HG03097 (cell line): ENCODE measurements at regions not wholly inside any gene's neighbourhood (a gene's known extent, or its start where the extent isn't known, plus 50 kb on each side); places are given as distances from the start of the nearest gene placed in this dataset.
A peak's percentile ranks its signal among the peaks of the same experiment; 100 is the strongest.
"Not testable (repeated sequence)": the region's sequence is repeated elsewhere in the genome, so short reads cannot be mapped to it uniquely, and the experiment has no call there.

Experiments
- ATAC-seq: cut with Tn5 transposase; IDR thresholded peaks from one replicate; pipeline ENCODE4 v1.9.1; 2021; ENCODE audit not compliant: unreplicated experiment, low FRiP score

DNA sequence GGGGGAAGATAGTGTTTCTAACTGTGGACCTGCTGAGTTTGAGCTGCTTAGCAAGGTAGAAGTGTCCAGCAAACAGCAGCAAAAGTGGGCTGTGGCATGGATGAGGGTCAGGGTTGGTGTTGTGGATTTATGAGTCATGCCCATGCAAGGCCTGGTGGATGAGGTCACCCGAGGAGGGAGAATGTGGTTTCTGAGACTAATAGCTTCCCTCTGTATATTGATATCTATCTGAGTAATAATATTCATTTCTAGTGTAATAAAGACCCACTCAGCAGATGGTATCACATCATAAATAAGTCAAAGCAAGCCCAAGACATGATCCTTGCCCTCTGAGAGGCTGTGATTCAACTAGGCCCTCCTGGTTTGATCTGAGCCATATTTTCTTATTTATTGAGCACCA lies 597.8 kb upstream of the CLINT1 start:
- ATAC-seq, result no peak

DNA sequence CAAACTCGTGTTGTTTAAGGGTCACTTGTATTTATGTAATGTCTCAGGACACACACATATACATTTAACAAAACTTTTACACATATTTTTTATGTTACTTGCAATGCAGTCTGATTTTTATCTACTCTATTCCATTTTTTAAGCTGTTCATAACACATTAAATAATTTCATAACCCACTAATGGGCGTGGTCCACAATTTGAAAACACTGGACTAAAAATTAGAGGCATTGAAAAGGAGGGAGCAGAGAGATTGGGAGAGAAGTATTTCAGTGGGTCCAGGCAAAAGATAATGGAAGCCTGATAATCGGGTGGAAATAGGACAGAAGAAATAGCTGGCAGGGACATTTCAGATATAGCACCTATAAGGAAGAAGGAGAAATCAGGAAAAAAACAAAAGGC lies 597.3 kb upstream of the CLINT1 start:
- no peak for ATAC-seq

DNA sequence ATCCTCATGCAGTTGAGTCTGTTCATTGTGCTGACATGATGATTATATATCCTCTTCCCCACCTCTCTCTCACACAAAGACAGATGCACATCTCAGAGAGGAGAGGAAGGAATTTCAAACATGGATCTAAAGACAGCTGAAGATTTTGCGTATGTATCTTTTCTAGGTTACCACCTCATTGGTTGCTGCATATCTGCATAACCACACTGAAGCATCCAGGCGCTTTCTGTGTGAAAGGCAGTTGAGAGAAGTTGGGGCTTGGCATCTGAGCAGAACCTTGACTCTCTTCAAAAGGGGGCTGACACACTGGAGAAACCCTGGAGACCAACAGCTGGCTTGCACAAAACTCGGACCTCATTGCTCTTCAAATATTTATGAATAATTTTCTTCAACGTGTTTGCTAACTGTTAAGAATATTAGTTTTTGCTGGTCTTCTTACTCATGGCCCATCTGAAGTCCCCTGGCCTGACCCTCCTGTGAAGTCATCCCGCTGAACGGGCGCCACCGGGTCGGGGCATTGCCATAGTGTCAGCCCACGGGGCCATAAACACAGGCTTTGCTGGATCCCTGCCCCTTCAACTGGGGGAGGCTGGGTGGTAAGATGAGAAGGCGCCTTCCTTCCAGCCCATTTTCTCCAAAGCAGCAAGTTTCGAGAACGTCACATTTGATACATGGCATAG lies 593.2 kb upstream of the CLINT1 start:
- no peak for ATAC-seq

DNA sequence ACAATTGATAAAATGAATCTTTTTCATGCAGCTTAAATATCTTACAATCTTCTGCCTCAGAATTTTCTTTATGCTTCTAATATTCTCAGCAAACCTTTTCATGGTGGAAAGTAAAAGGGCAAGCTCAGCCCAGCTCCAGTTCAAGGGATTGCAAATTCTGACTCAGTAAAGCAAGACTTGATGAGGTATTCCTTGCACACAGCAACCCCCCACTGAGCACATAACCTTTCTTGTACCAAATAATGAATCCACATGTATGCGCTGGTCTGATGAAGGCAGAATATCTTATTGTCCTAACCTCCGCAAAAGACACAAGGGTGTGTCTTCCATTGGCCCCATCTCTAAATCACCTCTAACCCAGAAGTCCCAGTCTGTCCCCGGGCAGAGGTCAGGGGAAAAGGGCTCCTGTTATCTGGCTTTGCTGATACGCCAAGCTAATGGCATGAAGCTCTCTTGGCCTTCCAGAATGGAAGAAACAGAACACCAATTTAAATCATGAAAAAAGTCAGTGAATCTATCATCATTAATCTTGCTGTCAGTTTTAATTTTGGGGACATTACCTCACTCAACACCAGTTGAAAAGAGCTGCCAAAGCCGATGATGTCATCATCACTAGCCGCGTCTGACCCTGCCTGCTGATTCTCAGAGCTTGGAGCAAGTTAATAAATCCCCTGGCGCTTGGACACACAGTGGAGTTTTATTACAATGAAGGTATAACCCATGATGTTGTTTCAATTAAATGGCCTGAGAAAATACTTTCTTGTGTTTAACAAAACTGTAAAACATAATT lies 592.5 kb upstream of the CLINT1 start:
- no peak for ATAC-seq

- no peak for ATAC-seq
Measured at GRCh38 chr5:158450751-158451171, 591.8 kb upstream of the CLINT1 start.

- ATAC-seq, result not testable (repeated sequence)
Measured at GRCh38 chr5:158446761-158447160, 587.8 kb upstream of the CLINT1 start.

DNA sequence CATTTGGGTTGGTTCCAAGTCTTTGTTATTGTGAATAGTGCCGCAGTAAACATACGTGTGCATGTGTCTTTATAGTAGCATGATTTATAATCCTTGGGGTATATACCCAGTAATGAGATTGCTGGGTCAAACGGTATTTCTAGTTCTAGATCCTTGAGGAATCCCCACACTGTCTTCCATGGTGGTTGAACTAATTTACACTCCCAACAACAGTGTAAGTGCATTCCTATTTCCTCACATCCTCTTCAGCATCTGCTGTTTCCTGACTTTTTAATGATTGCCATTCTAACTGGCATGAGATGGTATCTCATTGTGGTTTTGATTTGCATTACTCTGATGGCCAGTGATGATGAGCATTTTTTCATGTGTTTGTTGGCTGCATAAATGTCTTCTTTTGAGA lies 580.3 kb upstream of the CLINT1 start:
- ATAC-seq, result not testable (repeated sequence)

DNA sequence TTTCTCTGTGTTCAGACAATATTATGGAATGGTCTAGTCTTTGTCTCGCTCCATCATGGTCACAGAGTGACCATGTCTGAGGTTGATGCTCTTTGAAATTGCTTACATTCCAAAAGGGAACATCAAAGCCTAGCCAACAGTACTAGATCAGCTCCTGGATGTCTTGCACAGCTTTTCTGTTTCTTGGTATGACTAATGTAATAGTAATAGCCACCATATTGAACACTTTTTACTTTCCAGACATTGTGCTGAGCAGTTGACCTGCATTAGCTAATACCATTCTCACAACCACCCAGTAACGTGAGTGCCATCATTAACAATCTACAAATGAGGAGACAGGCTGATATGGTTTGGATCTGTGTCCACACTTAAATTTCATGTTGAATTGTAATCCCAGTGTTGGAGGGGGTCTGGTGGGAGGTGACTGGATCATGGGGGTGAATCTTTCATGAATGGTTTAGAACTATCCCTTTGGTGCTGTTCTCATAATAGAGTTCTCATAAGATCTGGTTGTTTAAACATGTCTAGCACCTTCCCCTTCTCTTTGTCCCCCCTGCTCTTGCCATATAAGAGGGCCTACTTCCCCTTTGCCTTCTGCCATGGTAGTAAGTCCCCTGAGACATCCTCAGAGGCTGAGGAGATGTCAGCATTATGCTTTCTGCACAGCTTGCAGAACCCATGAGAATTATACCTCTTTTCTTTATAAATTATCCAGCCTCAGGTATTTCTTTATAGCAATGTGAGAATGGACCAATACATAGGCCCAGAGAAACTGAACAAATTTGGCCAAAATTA lies 577.5 kb upstream of the CLINT1 start:
- no peak for ATAC-seq

DNA sequence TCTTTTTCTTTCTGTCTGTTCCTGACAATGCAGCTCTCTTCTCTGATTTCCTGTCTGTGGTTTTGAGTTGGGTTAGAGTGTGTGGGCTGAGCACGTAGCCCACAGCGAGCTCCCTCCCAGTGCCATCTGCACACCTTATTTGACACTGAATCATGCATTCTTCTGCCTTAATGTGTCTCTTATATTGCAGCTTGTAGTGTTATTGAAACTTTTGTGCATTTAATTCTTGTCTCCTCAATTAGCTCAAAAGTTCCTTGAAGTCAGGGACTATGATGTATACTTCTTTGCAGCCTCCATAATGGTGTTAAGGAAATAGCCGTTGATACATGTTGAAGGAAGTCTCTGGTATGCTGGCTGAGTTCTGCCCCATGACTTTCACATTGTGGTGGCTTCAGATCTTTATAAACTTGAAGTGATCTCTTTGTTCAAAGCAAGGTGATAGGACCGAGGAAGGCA lies 576.2 kb upstream of the CLINT1 start:
- peak; percentile 62 for ATAC-seq

- ATAC-seq, result no peak
Measured at GRCh38 chr5:158434749-158435148, 575.8 kb upstream of the CLINT1 start.

DNA sequence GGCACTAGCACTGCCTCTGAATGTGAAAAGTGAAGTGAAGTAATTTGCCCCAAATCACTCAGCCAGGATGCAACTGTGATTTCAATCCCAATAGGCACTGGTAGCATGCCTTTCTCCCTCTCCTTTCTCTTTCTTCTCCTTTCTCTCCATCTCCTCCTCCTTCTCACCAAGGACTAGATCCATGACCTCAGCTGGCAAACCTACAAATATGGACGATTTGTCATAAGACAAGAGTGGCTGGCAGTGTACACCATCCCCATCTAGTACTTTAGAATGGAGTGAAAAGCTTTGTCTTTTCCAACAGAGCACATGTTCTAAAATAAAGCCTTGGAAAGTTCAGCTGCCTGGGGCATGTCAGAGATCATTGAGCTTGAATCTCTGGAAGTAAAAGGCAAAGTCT lies 574.7 kb upstream of the CLINT1 start:
- ATAC-seq, result no peak

DNA sequence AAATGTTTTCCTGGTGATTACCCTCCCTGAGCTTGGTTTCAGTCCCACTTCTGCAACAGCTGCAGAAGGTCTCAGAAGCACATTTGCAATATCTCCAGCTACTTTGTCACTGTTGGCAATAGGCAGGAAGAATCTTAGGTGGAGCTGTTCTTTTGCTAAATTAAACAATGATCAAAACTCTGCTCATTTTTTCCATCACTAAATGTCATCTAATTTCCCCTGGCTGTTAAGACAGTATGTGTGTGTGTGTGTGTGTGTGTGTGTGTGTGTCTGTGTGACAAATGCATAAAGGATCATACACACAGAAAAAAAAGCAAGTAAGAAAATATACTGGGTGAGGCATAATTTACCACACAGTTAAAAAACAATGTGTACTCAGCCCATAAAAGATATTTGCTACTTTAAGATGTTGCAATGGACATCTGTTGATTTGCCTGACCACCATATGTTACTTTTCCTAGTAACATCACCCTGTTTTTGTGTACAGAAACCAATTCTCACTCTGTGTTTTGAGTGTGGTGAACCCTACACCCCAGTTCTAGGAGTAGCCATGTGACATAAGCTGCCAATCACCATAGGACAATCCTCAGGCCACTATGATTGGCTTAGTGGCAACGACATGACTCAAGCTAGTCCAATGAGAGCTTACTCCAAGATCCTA lies 572.6 kb upstream of the CLINT1 start:
- ATAC-seq, result no peak

GRCh38 chr5:158430798-158431167 lies 571.8 kb upstream of the CLINT1 start:
- ATAC-seq, result no peak

DNA sequence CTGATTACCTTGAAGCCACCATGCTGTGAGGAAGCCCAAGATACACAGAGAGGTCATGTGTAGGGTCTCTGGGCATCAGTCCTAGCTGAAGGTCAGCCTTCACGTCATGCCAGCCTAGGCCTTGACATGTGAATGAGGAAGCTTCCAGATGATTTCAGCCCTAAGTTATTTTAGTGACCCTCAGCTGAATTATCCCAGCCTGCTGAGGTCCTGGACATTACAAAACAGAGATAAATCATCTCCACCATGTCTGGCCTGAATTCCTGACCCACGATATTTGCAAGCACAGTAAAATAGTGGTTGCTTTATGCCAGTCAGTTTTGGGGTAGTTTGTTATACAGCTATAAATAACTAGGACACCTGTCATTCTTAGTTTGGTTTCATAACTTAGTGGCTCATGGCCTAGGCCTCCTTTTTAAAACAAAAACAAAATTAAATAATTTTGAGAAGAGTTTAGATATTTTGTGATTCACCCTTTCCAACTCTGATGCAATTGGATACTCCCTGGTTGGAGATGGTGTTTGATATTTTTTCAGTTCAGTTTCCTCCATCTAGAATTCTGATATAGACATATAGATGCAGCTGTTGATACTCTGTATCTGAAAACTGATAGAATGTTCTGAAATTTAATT lies 571.3 kb upstream of the CLINT1 start:
- ATAC-seq, result no peak

- ATAC-seq, result no peak
Measured at GRCh38 chr5:158429564-158429963, 570.6 kb upstream of the CLINT1 start.

- no peak for ATAC-seq
Measured at GRCh38 chr5:158423623-158424200, 564.8 kb upstream of the CLINT1 start.

GRCh38 chr5:158422653-158423515 lies 563.9 kb upstream of the CLINT1 start:
- ATAC-seq, result no peak

GRCh38 chr5:158421319-158421718 lies 562.4 kb upstream of the CLINT1 start:
- ATAC-seq, result no peak

GRCh38 chr5:158419186-158419585 lies 560.2 kb upstream of the CLINT1 start:
- ATAC-seq, result no peak
